T-helper 2 cell treated with Interferon-gamma antibody and Interleukin-4, amounts not matched to agents 5 μg/mL and 100 μg/mL, for 36 hours (primary cell): ENCODE measurements at regions not wholly inside any gene's neighbourhood (a gene's known extent, or its start where the extent isn't known, plus 50 kb on each side); places are given as distances from the start of the nearest gene placed in this dataset.

Experiments used
- DNase-seq: peaks from one replicate; pipeline ENCODE4 v3.0.0; 2021; ENCODE audit warnings: low spot score
- H3K27ac Mint-ChIP-seq: one replicate; pipeline ENCODE4 v1.8.0; 2021; ENCODE audit warnings: mild to moderate bottlenecking, mixed read lengths
- H3K27me3 Mint-ChIP-seq: one replicate; pipeline ENCODE4 v1.8.0; 2021; ENCODE audit warnings: low read depth, mixed read lengths
- H3K36me3 Mint-ChIP-seq: one replicate; pipeline ENCODE4 v1.8.0; 2021; ENCODE audit warnings: low read depth, mixed read lengths
- H3K4me1 Mint-ChIP-seq: one replicate; pipeline ENCODE4 v1.8.0; 2021; ENCODE audit warnings: low read depth, mixed read lengths
- H3K4me3 Mint-ChIP-seq: one replicate; pipeline ENCODE4 v1.8.0; 2022; ENCODE audit warnings: mild to moderate bottlenecking, moderate library complexity, mixed read lengths
- H3K9me3 Mint-ChIP-seq: one replicate; pipeline ENCODE4 v1.8.0; 2021; ENCODE audit warnings: mixed read lengths

- DNase-seq, result no peak
- H3K27me3 Mint-ChIP-seq, result no peaks in the 10 kb centered on the region
- no peaks in the 10 kb centered on the region for H3K36me3 Mint-ChIP-seq
- H3K4me1 Mint-ChIP-seq, result no peaks in the 10 kb centered on the region
- no peaks in the 10 kb centered on the region for H3K9me3 Mint-ChIP-seq
- no peak overlapping the region for H3K27ac Mint-ChIP-seq
- H3K4me3 Mint-ChIP-seq, result no peak overlapping the region
Measured at GRCh38 chr2:129705085-129705484, 274.4 kb upstream of the RAB6C start.

DNA sequence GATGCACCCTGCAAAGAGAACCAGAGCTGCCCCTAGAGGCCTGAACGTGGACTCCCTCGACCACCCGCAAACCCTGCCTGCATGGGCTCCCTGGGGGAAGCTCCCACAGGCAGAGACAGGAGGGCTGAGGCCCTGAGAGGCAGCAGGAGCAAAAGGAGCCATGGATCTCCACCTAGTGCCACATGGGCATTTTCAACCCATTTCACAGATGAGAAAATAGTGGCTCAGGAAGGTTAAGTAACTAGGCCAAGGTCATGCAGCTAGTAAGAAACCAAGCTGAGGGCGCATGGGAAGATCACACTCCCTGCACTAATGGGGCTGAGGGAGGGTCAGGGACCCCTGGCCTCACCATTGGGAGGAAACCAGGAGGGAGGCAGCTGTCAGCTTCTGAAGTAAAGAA, 271.7 kb upstream of the RAB6C start:
- Mint-ChIP-seq H3K27ac (no peak overlapping the region), H3K36me3 (no peaks in the 10 kb centered on the region), H3K27me3 (no peaks in the 10 kb centered on the region), H3K4me1 (no peaks in the 10 kb centered on the region), H3K9me3 (no peaks in the 10 kb centered on the region), H3K4me3 (no peak overlapping the region)
- DNase-seq, result no peak

DNA sequence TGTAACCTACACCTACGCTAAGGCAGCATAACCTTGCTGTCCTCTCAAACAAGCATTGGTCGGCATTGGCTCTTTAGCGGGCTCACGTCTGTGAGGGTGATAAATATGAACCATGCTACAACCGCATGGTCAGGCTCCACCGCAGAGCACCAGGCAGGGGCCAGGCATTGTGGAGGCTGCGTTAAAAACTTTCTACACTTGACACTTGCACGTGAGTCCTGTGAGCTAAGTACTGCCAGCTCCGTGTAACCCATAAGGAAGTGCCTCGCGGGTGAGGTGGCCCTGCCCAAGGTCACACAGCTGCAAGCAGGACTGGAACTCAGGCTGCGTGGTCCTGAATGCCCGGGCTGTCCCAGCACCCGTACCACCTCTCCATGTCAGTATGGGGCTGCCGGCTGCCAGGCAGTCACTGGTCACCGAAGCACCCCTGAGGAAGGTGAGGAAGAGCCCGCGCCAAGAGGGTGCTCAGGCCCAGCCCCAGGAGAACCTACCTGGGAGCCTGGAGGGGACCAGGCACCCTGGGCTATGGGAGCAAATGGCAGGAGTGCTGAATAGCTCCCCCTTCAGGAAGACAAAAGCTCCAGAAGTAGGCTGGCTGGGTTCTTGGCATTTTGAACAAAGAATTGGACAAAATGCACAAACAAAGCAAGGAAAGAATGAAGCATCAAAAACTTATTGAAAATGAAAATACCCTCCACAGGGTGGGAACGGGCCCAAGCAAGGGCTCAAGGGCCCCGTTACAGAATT, 271.1 kb upstream of the RAB6C start:
- Mint-ChIP-seq H3K4me1 (no peaks in the 10 kb centered on the region), H3K9me3 (no peaks in the 10 kb centered on the region), H3K27ac (no peak overlapping the region), H3K27me3 (no peaks in the 10 kb centered on the region), H3K36me3 (no peaks in the 10 kb centered on the region), H3K4me3 (no peak overlapping the region)
- DNase-seq, result no peak

GRCh38 chr2:129709001-129709955, 270.2 kb upstream of the RAB6C start:
- no peaks in the 10 kb centered on the region for H3K4me1 Mint-ChIP-seq
- H3K4me3 Mint-ChIP-seq, result no peak overlapping the region
- H3K9me3 Mint-ChIP-seq, result no peaks in the 10 kb centered on the region
- DNase-seq, result no peak
- no peaks in the 10 kb centered on the region for H3K27me3 Mint-ChIP-seq
- no peak overlapping the region for H3K27ac Mint-ChIP-seq
- H3K36me3 Mint-ChIP-seq, result no peaks in the 10 kb centered on the region

DNA sequence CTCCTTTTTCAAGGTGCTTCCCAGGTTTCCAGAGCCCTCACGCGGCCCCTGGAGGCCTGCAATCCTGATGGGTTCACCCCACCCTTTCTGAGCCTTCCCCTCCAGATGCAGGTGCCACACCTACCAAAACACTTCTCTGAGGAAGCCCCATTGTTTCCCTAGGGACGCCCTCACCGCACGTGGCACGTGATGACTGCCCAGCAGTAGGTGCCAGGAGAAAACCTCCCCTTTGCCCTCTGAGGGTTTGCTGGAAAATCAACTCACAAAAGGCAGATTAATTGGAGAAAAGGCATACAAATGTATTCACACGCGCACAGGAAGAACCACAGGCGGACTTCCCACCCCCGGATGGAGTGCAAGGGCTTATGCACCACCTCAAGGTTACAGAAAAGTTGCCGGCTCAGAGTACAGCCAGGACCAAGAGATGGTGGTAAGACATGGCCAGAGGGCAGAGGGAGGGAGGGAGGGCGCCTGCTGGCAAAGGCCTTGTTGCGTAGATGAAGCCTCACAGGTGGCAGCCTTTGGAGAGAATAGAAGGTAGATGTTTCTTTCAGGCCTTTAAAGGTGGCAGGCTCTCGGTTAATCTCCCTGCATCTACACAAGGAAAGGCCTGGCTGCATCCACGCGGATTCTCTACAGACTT, 269.4 kb upstream of the RAB6C start:
- H3K4me1 Mint-ChIP-seq, result no peaks in the 10 kb centered on the region
- no peak overlapping the region for H3K4me3 Mint-ChIP-seq
- no peaks in the 10 kb centered on the region for H3K9me3 Mint-ChIP-seq
- no peak overlapping the region for H3K27ac Mint-ChIP-seq
- no peak for DNase-seq
- H3K27me3 Mint-ChIP-seq, result no peaks in the 10 kb centered on the region
- H3K36me3 Mint-ChIP-seq, result no peaks in the 10 kb centered on the region

- H3K27ac Mint-ChIP-seq, result no peak overlapping the region
- no peaks in the 10 kb centered on the region for H3K9me3 Mint-ChIP-seq
- H3K27me3 Mint-ChIP-seq, result no peaks in the 10 kb centered on the region
- no peak overlapping the region for H3K4me3 Mint-ChIP-seq
- no peaks in the 10 kb centered on the region for H3K36me3 Mint-ChIP-seq
- no peaks in the 10 kb centered on the region for H3K4me1 Mint-ChIP-seq
- DNase-seq, result no peak
Measured at GRCh38 chr2:129710670-129711495, 268.6 kb upstream of the RAB6C start.

GRCh38 chr2:129711816-129712675, 267.4 kb upstream of the RAB6C start:
- Mint-ChIP-seq H3K4me3 (no peak overlapping the region), H3K4me1 (no peaks in the 10 kb centered on the region), H3K27me3 (no peaks in the 10 kb centered on the region), H3K36me3 (no peaks in the 10 kb centered on the region), H3K9me3 (no peaks in the 10 kb centered on the region), H3K27ac (no peak overlapping the region)
- DNase-seq, result no peak

- Mint-ChIP-seq H3K9me3 (no peaks in the 10 kb centered on the region), H3K27me3 (no peaks in the 10 kb centered on the region), H3K4me1 (no peaks in the 10 kb centered on the region), H3K4me3 (no peak overlapping the region), H3K27ac (no peak overlapping the region), H3K36me3 (no peaks in the 10 kb centered on the region)
- no peak for DNase-seq
Measured at GRCh38 chr2:129712676-129712985, 266.8 kb upstream of the RAB6C start.

- no peak for DNase-seq
- no peak overlapping the region for H3K4me3 Mint-ChIP-seq
- H3K4me1 Mint-ChIP-seq, result no peaks in the 10 kb centered on the region
- no peaks in the 10 kb centered on the region for H3K9me3 Mint-ChIP-seq
- H3K36me3 Mint-ChIP-seq, result no peaks in the 10 kb centered on the region
- no peak overlapping the region for H3K27ac Mint-ChIP-seq
- H3K27me3 Mint-ChIP-seq, result no peaks in the 10 kb centered on the region
Measured at GRCh38 chr2:129713337-129713736, 266.1 kb upstream of the RAB6C start.

GRCh38 chr2:129716781-129717559, 262.5 kb upstream of the RAB6C start:
- H3K36me3 Mint-ChIP-seq, result no peaks in the 10 kb centered on the region
- H3K4me3 Mint-ChIP-seq, result no peak overlapping the region
- no peaks in the 10 kb centered on the region for H3K27me3 Mint-ChIP-seq
- no peak overlapping the region for H3K27ac Mint-ChIP-seq
- DNase-seq, result no peak
- H3K4me1 Mint-ChIP-seq, result no peaks in the 10 kb centered on the region
- no peaks in the 10 kb centered on the region for H3K9me3 Mint-ChIP-seq

- H3K36me3 Mint-ChIP-seq, result no peaks in the 10 kb centered on the region
- H3K27me3 Mint-ChIP-seq, result no peaks in the 10 kb centered on the region
- no peak overlapping the region for H3K27ac Mint-ChIP-seq
- no peaks in the 10 kb centered on the region for H3K9me3 Mint-ChIP-seq
- H3K4me1 Mint-ChIP-seq, result no peaks in the 10 kb centered on the region
- no peak overlapping the region for H3K4me3 Mint-ChIP-seq
- no peak for DNase-seq
Measured at GRCh38 chr2:129717560-129718130, 261.8 kb upstream of the RAB6C start.

GRCh38 chr2:129719335-129719734, 260.1 kb upstream of the RAB6C start:
- Mint-ChIP-seq H3K9me3 (no peaks in the 10 kb centered on the region), H3K4me3 (no peak overlapping the region), H3K27me3 (no peaks in the 10 kb centered on the region), H3K4me1 (no peaks in the 10 kb centered on the region), H3K27ac (no peak overlapping the region), H3K36me3 (no peaks in the 10 kb centered on the region)
- no peak for DNase-seq
